SK-N-SH (cell line): ENCODE measurements at regions not wholly inside any gene's neighbourhood (a gene's known extent, or its start where the extent isn't known, plus 50 kb on each side); places are given as distances from the start of the nearest gene placed in this dataset.

ENCODE experiments used
- CTCF ChIA-PET: fragments of 300-600, 350-600 bp; formaldehyde crosslinking; extraction: SDS; loops from one replicate; lab custom pipeline; 2021; lab: Yijun Ruan, JAX
- POLR2A ChIA-PET: fragments of 350-600 bp; sonication (Branson Sonifier 250); formaldehyde crosslinking; extraction: SDS; loops from one replicate; lab custom pipeline; 2020; ENCODE audit warnings: antibody characterized with exemption, inconsistent platforms; lab: Yijun Ruan, JAX
- DNase-seq: peaks from one replicate; pipeline ENCODE4 v3.0.0; 2012
- H2AFZ ChIP-seq: fragments of 200-600 bp; sonication (generic); 2 replicates; pipeline ENCODE4 v1.8.1; 2016; ENCODE audit warnings: antibody characterized with exemption, mild to moderate bottlenecking, low read depth
- H3F3A ChIP-seq: fragments of 200-600 bp; sonication (generic); replicated peaks from 2 replicates; pipeline ENCODE3; 2016; ENCODE audit warnings: antibody characterized with exemption, mild to moderate bottlenecking; ENCODE audit not compliant: insufficient read depth
- H3K27ac ChIP-seq, 2 experiments: fragments of 200-500 bp in 1 of 2; fragments of 200-600 bp in 1 of 2; sonication (Bioruptor generic) in 1 of 2; sonication (generic), shearing (Covaris generic) in 1 of 2; 2 replicates each; pipeline versions ENCODE4 v1.5.1 to v1.6.1; 2014 to 2016; ENCODE audit warnings: low read depth in 2 of 2, inconsistent platforms in 1 of 2, low read length in 1 of 2, mild to moderate bottlenecking in 1 of 2, mixed read lengths in 1 of 2
- H3K27me3 ChIP-seq: fragments of 200-600 bp; sonication (generic), shearing (Covaris generic); 2 replicates; pipeline ENCODE4 v1.6.1; 2016; ENCODE audit warnings: mixed run types; ENCODE audit not compliant: insufficient read depth
- H3K36me3 ChIP-seq, 2 experiments: fragments of 200-500 bp in 1 of 2; fragments of 200-600 bp in 1 of 2; sonication (Bioruptor generic) in 1 of 2; sonication (generic) in 1 of 2; replicated peaks in 1 of 2; 2 replicates each; pipeline versions ENCODE3 to v1.5.1; 2014 to 2016; ENCODE audit warnings: low read length in 1 of 2, mild to moderate bottlenecking in 1 of 2; ENCODE audit not compliant: insufficient read depth in 2 of 2, control insufficient read depth in 1 of 2
- H3K4me1 ChIP-seq, 2 experiments: fragments of 200-500 bp in 1 of 2; fragments of 200-600 bp in 1 of 2; sonication (Bioruptor generic) in 1 of 2; sonication (generic), shearing (Covaris generic) in 1 of 2; 2 replicates each; pipeline versions ENCODE4 v1.5.1 to v1.6.1; 2014 to 2016; ENCODE audit warnings: low read depth in 1 of 2, low read length in 1 of 2, mixed run types in 1 of 2; ENCODE audit not compliant: insufficient read depth in 2 of 2, control insufficient read depth in 1 of 2
- H3K4me2 ChIP-seq: fragments of 200-600 bp; sonication (generic), shearing (Covaris generic); 2 replicates; pipeline ENCODE4 v1.6.1; 2017; ENCODE audit warnings: mixed run types
- H3K4me3 ChIP-seq, 2 experiments: fragments of 200-500 bp in 1 of 2; fragments of 200-600 bp in 1 of 2; sonication (Bioruptor generic) in 1 of 2; sonication (generic), shearing (Covaris generic) in 1 of 2; 2 replicates each; pipeline versions ENCODE4 v1.5.1 to v1.8.1; 2014 to 2016; ENCODE audit warnings: low read depth in 2 of 2, inconsistent platforms in 1 of 2, low read length in 1 of 2, mild to moderate bottlenecking in 1 of 2, mixed read lengths in 1 of 2, moderate library complexity in 1 of 2
- H3K79me2 ChIP-seq: fragments of 200-600 bp; sonication (generic); 2 replicates; pipeline ENCODE4 v1.8.1; 2017; ENCODE audit warnings: mild to moderate bottlenecking; ENCODE audit not compliant: insufficient read depth
- H3K9ac ChIP-seq: fragments of 200-600 bp; sonication (generic); 2 replicates; pipeline ENCODE4 v1.6.1; 2017; ENCODE audit warnings: mixed run types
- H3K9me2 ChIP-seq: fragments of 200-600 bp; sonication (generic); 2 replicates; pipeline ENCODE4 v1.6.1; 2017; ENCODE audit warnings: mixed run types
- H3K9me3 ChIP-seq: fragments of 200-600 bp; sonication (generic); 2 replicates; pipeline ENCODE4 v1.6.1; 2017; ENCODE audit warnings: mixed run types, mild to moderate bottlenecking, moderate library complexity
- H4K20me1 ChIP-seq: fragments of 200-600 bp; sonication (generic); 2 replicates; pipeline ENCODE4 v1.6.1; 2017; ENCODE audit warnings: mild to moderate bottlenecking, mixed run types; ENCODE audit not compliant: insufficient read depth
- ELF1 ChIP-seq: IDR thresholded peaks from 2 replicates; pipeline ENCODE4 v1.4.0; 2012
- EP300 ChIP-seq, 2 experiments: IDR thresholded peaks; 2 replicates each; pipeline versions ENCODE4 v1.4.0 to v1.6.1; 2012; ENCODE audit warnings: borderline replicate concordance in 1 of 2, low read depth in 1 of 2, low read length in 1 of 2
- FOSL2 ChIP-seq: IDR thresholded peaks from 2 replicates; pipeline ENCODE4 v1.4.0; 2012; ENCODE audit warnings: low read depth, mild to moderate bottlenecking, moderate library complexity, borderline replicate concordance
- FOXJ3 ChIP-seq: sonication (generic); formaldehyde crosslinking; IDR thresholded peaks from 2 replicates; pipeline ENCODE4 v1.5.1; 2020; ENCODE audit warnings: mild to moderate bottlenecking, missing genetic modification reagents
- FOXM1 ChIP-seq: IDR thresholded peaks from 2 replicates; pipeline ENCODE4 v1.4.0; 2012; ENCODE audit warnings: low read depth, mild to moderate bottlenecking
- IRF3 ChIP-seq: fragments of 150-350 bp; IDR thresholded peaks from 2 replicates; pipeline ENCODE4 v1.6.1; 2016; ENCODE audit warnings: mild to moderate bottlenecking, low read depth, low read length
- MXI1 ChIP-seq: IDR thresholded peaks from 2 replicates; pipeline ENCODE4 v1.6.1; 2012; ENCODE audit warnings: mild to moderate bottlenecking, low read depth, low read length, improper control_type of control experiment
- NRF1 ChIP-seq: IDR thresholded peaks from 2 replicates; pipeline ENCODE4 v1.6.1; 2012; ENCODE audit warnings: low read depth, mild to moderate bottlenecking, low read length
- RAD21 ChIP-seq: IDR thresholded peaks from 2 replicates; pipeline ENCODE4 v1.6.1; 2012; ENCODE audit warnings: mild to moderate bottlenecking, low read length
- RCOR1 ChIP-seq: fragments of 150-350 bp; IDR thresholded peaks from 2 replicates; pipeline ENCODE4 v1.6.1; 2017; ENCODE audit warnings: antibody characterized with exemption, low read length
- SIN3A ChIP-seq: IDR thresholded peaks from 2 replicates; pipeline ENCODE4 v1.6.1; 2012; ENCODE audit warnings: low read depth, mild to moderate bottlenecking, low read length, moderate library complexity, borderline replicate concordance
- SMC3 ChIP-seq: IDR thresholded peaks from 2 replicates; pipeline ENCODE4 v1.6.1; 2012; ENCODE audit warnings: low read depth, low read length, improper control_type of control experiment
- TAF1 ChIP-seq: IDR thresholded peaks from 2 replicates; pipeline ENCODE4 v1.6.1; 2012; ENCODE audit warnings: low read depth, mild to moderate bottlenecking, low read length, moderate library complexity, borderline replicate concordance
- TCF12 ChIP-seq: IDR thresholded peaks from 2 replicates; pipeline ENCODE4 v1.4.0; 2012
- YY1 ChIP-seq: IDR thresholded peaks from 2 replicates; pipeline ENCODE4 v1.4.0; 2012; ENCODE audit warnings: low read depth, mild to moderate bottlenecking
- WGBS: methylation state at CpG from one replicate; pipeline ENCODE4 v1.1.6; 2017; ENCODE audit warnings: low lambda C conversion rate; 5-methylcytosine and 5-hydroxymethylcytosine counted together
- TF ChIP-seq, protein P1 (sequence below): IDR thresholded peaks from 2 replicates; pipeline ENCODE4 v1.4.0; 2012; ENCODE audit warnings: low read depth
- TF ChIP-seq, protein P2 (sequence below): IDR thresholded peaks from 2 replicates; pipeline ENCODE4 v1.4.0; 2012; ENCODE audit warnings: low read depth, borderline replicate concordance
- TF ChIP-seq, protein P3 (sequence below): IDR thresholded peaks from 2 replicates; pipeline ENCODE4; 2012
- TF ChIP-seq, protein P4 (sequence below): IDR thresholded peaks from 2 replicates; pipeline ENCODE4 v1.4.0; 2012; ENCODE audit warnings: low read depth, borderline replicate concordance
- TF ChIP-seq, protein P5 (sequence below): fragments of 150-350 bp; IDR thresholded peaks from 2 replicates; pipeline ENCODE4 v1.6.1; 2017; ENCODE audit warnings: antibody characterized with exemption, low read length, low read depth, borderline replicate concordance

DNA sequence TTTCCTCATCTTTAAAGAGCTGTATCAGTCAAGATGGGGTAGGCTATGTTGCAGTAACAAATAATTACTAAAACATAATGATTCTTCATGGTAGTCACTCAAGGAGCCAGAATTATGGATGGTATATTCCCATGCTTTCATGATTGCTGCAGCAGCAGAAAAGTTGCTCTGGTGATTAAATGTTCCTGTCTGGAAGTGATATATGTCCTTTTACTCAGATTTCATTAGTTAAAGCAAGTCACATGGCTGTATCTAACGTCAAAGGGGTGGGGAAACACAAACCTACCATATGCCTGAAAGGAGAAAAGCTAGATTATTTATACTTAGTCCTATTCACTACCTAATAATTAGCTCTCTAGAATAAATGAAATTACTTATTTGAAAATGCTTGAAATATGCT is 594.7 kb downstream of the SOX5 start:
- Histone ChIP-seq H3K4me3 (no peak overlapping the region), H4K20me1 (no peaks in the 10 kb centered on the region), H2AFZ (no peak overlapping the region), H3K9ac (no peak overlapping the region), H3K9me3 (no peaks in the 10 kb centered on the region), H3K4me1 (no peaks in the 10 kb centered on the region; a peak in 1 of 4 replicates), H3K27me3 (no peaks in the 10 kb centered on the region), H3K79me2 (no peaks in the 10 kb centered on the region), H3K36me3 (no peaks in the 10 kb centered on the region), H3F3A (no peaks in the 10 kb centered on the region), H3K4me2 (no peak overlapping the region), H3K9me2 (no peaks in the 10 kb centered on the region), H3K27ac (no peak overlapping the region)
- 0% methylated on average over 1 of the region's 1 CpG for WGBS
- POLR2A ChIA-PET, result no interaction called here
- DNase-seq, result no peak
- TF ChIP-seq RCOR1, result no peak
- TF ChIP-seq FOXJ3, result no peak
- no peak for TF ChIP-seq NRF1
- TF ChIP-seq EP300 (IDR thresholded peaks at IDR 0.05; ENCODE audit: borderline replicate concordance in 1 of 2, low read depth in 1 of 2, low read length in 1 of 2), result no peak
- TF ChIP-seq, protein P1, sequence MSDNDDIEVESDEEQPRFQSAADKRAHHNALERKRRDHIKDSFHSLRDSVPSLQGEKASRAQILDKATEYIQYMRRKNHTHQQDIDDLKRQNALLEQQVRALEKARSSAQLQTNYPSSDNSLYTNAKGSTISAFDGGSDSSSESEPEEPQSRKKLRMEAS, result no peak
- TF ChIP-seq, protein P2, sequence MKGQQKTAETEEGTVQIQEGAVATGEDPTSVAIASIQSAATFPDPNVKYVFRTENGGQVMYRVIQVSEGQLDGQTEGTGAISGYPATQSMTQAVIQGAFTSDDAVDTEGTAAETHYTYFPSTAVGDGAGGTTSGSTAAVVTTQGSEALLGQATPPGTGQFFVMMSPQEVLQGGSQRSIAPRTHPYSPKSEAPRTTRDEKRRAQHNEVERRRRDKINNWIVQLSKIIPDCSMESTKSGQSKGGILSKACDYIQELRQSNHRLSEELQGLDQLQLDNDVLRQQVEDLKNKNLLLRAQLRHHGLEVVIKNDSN, result no peak
- TF ChIP-seq, protein P3, sequence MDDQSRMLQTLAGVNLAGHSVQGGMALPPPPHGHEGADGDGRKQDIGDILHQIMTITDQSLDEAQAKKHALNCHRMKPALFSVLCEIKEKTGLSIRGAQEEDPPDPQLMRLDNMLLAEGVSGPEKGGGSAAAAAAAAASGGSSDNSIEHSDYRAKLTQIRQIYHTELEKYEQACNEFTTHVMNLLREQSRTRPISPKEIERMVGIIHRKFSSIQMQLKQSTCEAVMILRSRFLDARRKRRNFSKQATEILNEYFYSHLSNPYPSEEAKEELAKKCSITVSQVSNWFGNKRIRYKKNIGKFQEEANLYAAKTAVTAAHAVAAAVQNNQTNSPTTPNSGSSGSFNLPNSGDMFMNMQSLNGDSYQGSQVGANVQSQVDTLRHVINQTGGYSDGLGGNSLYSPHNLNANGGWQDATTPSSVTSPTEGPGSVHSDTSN, result no peak
- CTCF ChIA-PET, result no interaction called here

GRCh38 chr12:23356440-23356839 is 593.0 kb downstream of the SOX5 start:
- Histone ChIP-seq H2AFZ (no peak overlapping the region), H3K79me2 (no peaks in the 10 kb centered on the region), H3K4me2 (no peak overlapping the region), H3K9me2 (no peaks in the 10 kb centered on the region), H3K4me3 (no peak overlapping the region), H3K4me1 (no peaks in the 10 kb centered on the region; a peak in 1 of 4 replicates), H3K9ac (no peak overlapping the region), H3K9me3 (no peaks in the 10 kb centered on the region), H3K27me3 (no peaks in the 10 kb centered on the region), H4K20me1 (no peaks in the 10 kb centered on the region), H3K27ac (no peak overlapping the region), H3K36me3 (no peaks in the 10 kb centered on the region), H3F3A (no peaks in the 10 kb centered on the region)
- ChIA-PET POLR2A (no interaction called here), CTCF (interaction anchor here (1.1 kb wide), 1 partner anchor 160 kb away, joined by 3 read pairs; no protein-coding TSS in a partner anchor)
- no peak for DNase-seq
- WGBS, result 37% methylated on average over 3 of the region's 3 CpGs
- TF ChIP-seq SMC3 (no peak), MXI1 (no peak), RAD21 (no peak), FOXM1 (no peak), TCF12 (no peak), TAF1 (no peak), FOSL2 (no peak), IRF3 (no peak), YY1 (no peak), ELF1 (no peak), SIN3A (no peak)
- TF ChIP-seq, protein P4, sequence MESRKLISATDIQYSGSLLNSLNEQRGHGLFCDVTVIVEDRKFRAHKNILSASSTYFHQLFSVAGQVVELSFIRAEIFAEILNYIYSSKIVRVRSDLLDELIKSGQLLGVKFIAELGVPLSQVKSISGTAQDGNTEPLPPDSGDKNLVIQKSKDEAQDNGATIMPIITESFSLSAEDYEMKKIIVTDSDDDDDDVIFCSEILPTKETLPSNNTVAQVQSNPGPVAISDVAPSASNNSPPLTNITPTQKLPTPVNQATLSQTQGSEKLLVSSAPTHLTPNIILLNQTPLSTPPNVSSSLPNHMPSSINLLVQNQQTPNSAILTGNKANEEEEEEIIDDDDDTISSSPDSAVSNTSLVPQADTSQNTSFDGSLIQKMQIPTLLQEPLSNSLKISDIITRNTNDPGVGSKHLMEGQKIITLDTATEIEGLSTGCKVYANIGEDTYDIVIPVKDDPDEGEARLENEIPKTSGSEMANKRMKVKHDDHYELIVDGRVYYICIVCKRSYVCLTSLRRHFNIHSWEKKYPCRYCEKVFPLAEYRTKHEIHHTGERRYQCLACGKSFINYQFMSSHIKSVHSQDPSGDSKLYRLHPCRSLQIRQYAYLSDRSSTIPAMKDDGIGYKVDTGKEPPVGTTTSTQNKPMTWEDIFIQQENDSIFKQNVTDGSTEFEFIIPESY, result no peak
- TF ChIP-seq, protein P5, sequence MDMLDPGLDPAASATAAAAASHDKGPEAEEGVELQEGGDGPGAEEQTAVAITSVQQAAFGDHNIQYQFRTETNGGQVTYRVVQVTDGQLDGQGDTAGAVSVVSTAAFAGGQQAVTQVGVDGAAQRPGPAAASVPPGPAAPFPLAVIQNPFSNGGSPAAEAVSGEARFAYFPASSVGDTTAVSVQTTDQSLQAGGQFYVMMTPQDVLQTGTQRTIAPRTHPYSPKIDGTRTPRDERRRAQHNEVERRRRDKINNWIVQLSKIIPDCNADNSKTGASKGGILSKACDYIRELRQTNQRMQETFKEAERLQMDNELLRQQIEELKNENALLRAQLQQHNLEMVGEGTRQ, result no peak
- TF ChIP-seq, protein P2, result no peak
- TF ChIP-seq, protein P1, result no peak
